ENCODE measurements at regions not wholly inside any gene's neighbourhood (a gene's known extent, or its start where the extent isn't known, plus 50 kb on each side); places are given as distances from the start of the nearest gene placed in this dataset.

DNA sequence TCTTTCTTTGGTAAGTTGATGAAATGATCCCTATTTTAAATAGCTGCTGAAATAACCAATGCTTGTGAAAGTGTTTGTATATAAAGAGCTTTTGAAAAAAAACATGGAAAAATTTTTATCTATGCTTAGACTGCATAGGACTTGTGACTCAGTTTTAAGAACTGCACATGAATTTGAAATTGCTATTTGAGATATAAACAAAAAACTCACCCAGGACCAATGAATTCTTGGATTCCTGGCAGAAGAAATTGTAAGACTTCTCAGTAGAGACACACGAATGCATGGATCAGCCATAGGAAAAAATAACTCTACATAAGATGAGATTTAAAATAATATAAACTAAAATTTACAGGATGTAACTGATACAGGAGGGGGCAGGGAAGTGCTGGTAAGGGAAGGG is 278.8 kb upstream of the SORCS1 start:
- DNase-seq (ENCODE audit: low read depth), result no peak

DNA sequence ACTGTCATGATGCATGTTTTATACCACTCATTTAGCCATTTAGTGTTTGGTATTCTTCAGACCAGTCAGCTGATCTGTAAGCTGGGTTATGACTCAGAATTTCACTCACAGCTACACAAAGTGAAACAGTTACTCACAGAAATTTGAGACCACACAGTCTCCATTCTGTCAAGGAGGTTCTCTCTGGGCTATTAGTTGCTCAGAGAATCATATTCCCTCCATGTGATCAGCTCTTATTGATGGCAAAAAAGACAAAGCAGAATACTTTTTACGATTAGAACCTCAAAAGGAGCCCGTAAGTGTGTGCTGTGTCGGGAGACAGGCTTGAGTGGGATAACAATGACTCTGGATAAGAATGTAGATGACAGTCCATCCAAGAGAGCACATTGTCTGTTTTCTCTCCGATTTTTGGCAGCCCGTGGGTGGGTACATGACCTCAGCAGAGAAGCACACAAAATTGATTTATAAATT is 277.6 kb upstream of the SORCS1 start:
- DNase-seq (ENCODE audit: low read depth), result no peak

DNA sequence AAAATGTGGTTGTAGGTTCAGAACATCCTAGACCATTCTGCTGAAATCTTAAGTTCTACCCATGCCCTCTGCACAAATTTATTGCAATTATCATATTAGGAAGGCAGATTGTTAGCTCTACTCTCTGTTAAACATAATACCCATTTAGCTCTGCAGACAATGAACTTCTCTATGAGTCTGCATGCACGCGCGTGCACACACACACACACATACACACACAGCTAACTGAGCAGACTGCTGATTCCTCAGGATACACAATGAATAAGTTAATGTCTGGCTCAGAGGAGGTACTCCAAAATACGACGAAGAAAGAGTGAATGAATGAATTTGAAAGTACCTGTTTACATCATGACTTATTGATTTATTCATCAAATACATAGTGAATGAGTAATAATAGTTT is 276.2 kb upstream of the SORCS1 start:
- DNase-seq (ENCODE audit: low read depth), result no peak

DNA sequence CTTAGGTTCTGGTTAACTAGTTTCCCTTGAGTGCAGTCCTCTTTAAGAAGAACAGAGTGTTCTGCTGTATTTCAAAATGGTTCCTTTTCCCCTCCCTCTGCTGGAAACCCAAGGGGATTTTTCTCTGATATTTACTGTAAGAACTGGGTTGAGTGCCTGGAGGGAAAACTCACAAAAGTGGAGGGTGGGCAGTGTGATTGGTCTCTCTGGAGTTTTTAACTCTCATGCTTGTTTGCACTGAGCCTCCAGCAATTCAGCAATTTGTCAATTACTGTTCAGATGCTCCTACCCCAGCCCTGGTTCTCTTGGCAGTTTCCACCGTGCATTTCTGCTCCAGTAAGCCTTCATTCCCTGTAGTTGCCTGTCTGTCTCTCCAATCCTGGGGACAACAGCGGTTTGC is 273.4 kb upstream of the SORCS1 start:
- DNase-seq (ENCODE audit: low read depth), result no peak

DNA sequence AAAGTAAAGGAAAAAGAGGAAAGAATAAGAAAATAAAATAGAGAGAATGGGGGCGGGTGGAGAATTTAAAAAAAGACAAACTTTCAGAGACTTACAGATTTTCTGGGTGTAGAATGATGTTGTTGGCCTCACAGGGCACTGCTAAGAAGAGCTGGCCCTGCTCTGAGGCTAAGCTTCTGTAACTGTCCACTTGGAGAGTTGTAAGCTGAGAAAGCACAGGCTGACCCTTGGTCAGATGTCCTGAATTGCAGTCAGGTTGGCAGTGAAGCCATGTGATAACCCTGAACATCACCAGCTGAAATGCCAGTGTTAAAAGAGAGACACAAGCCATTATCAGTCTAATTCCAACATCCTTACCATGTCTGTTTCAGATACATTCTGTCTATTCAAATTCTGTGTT is 272.1 kb upstream of the SORCS1 start:
- DNase-seq (ENCODE audit: low read depth), result no peak

DNA sequence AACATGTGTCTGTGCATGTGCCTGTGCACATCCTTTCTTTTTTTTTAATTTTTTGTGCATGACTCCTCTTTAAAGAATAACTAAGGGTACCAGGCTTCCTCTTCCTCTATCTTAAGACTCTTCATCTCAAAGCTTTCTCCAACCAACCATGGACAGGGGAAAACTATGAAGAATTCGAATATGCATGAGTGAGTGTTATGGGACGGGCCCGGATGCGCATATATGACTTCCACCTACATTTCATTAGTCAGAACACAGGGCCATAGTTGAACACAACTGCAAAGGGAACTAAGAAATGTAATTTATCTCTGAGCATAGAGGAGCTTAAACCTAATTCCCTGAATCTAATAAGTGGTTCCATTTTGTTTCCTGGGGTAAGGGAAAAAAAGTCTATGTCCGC is 270.3 kb upstream of the SORCS1 start:
- DNase-seq (ENCODE audit: low read depth), result no peak

DNA sequence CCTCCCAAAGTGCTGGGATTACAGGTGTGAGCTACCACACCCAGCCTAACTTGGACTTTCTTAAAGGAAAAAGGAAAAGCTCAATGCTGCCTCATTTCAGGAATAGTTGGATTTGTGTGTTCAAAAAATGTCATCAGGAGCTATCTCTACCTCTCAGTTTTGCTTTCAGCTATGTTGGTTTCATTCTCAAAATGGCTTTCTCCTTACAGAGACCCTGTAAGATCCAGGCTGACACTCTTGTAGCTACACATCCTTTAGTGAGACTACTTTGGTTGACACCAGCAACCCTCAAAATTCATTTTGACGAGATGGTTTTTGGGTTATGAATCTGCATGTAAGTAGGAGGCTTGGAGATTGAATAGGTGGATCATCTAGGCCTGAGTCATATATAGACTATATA is 269.7 kb upstream of the SORCS1 start:
- DNase-seq (ENCODE audit: low read depth), result no peak

DNA sequence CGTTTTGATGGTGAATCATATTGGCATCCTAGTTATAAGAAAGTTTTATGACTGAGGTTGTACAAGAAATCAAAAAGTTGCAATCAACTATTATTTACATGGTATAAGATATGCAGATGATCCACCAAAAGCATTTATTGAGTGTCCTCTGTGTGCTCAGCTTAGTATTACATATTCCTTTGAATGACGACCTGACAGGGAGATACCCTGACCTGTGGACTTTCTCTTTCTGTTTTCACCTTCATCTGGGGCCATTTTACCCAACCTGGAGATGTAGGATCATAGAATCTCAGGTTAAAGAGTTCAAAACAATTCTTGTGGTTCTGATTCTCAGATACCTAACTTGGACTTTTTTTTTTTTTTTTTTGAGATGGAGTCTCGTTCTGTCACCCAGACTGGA is 269.1 kb upstream of the SORCS1 start:
- no peak for DNase-seq (ENCODE audit: low read depth)

DNA sequence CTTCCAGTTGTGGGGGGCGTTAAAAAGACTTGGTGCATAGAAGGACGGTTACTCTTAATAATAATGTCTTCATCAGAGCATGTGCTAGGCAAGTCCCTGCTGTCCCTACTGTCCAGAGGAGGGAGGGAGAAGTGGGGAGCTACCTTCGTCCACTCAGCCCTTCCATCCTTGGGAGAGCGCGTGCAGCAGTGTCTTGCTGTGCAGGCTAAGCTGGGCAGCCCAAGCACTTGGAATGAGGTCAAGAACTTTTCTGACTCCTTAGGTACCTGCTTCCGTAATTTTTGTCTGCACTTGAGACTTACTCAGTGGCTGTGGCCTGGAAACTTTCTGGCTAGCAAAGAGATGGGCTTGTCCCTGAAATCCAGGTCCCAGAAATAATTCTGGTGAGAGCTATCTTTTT is 265.9 kb upstream of the SORCS1 start:
- no peak for DNase-seq (ENCODE audit: low read depth)

DNA sequence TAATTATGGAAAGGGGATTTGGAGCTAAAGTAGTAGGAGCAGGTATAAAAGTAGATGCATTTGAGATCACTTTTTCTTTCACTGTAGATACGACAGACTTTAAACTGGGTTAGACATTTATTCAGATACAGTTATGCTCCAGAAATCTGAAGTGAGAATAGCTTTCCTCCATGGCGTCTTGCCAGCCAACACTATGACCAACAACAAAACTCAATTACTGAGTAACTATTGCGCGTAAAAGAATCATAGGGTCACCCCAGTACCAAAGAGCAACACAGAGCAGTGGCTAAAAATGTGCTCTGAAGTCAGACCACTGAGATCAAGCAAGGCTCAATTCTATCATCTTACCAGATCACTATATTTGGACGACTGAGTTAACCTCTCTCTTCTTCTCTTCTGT is 262.5 kb upstream of the SORCS1 start:
- no peak for DNase-seq (ENCODE audit: low read depth)

DNA sequence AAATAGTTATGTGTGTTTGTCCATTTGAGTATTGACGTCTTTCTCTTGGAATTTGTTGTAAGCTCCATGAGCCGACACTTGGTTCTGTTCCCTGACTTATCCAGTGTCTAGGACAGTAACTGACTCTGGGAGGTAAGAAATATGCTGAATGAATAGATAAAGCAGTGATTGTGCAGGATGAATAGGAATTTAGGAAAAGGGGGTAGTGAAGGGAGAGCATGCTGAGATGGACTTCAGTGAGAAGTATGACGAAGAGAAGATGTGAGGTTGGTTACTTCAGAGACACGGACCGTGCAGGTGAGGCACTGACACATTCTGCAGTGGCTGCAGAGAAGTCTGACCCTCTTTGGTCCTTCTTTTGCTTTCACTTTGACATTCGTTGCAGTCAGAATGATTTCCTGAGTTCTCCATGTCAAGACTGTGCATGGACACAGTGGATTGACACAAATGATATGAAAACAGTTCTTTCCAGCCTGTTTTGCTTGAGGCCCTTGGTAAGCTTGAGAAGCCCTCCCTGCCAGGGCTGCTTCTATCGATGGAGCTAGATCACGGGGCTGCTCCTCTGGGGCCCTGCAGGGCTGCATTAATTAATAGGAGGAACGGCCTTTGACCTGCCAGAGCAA is 261.5 kb upstream of the SORCS1 start:
- no peak for DNase-seq (ENCODE audit: low read depth)

DNA sequence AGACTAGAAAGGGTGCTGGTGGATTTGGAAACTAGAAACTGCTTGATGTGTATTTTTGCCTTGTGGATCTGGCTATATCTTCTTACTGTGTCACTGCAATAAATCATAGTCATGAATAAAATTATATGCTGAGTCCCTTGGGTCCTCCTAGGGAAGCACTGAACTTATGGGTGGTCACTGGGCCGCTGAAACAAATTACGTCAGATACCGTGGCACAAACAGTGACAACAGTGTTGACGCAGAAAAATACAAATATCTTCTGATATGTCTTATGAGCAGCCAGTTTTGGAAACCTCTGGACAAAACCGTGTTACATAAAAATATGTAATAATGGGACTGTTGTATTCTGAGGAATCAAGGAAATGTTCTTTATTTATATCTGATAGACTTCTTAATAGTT is 260.1 kb upstream of the SORCS1 start:
- DNase-seq (ENCODE audit: low read depth), result no peak

DNA sequence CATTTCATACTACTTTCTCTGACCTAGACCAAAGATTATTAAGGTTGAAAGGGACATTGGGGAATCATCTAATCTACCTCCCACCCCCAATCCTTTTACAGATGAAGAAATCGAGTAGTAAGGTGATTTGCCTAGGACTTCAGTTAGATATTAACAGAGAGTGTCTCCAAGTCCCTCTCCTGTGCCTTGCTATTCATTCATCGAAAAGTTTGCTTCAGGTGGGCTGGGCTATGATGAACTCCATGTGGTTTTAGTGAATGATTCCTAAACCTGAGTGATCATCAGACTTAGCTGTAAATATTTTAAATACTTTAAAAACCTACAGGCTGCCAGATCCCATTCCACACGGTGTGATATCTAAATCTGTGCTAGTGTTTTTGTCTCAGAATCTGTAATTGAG is 259.4 kb upstream of the SORCS1 start:
- no peak for DNase-seq (ENCODE audit: low read depth)

DNA sequence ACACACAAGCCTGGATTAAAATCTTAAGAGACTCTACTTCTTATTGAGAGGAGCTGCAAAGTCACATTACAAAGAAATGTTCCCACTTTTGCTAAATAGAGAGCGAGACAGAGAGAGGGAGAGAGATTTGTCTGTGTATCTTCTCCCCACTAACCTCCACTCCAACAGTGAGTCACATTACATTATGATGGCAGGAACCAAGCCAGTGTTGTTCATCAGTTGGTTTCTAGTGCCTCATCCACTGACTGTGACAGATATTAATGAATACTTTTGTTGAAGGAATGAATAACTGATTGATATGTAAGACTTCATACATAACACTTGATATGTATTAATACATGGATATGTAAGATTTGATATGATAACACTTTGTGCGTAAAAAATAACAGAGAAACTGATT is 258.2 kb upstream of the SORCS1 start:
- DNase-seq (ENCODE audit: low read depth), result no peak

DNA sequence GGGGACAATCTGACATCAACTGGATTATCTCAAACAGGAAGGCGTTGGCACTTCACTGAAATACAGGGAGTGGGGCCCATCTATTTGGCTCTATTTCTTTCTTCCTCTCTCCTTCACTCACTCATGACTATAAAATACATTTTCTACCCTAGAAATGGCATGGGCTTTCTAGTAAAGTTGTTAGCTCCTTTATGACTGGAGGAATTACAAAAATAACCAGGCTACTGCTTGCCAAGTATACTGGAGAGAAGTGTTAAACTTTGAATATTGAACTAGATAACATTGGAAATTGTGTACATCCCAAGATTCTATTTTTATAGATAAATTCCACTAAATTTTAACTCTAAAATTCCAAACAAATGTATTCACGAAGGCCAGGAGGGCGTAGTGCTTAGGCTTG is 255.7 kb upstream of the SORCS1 start:
- DNase-seq (ENCODE audit: low read depth), result no peak

DNA sequence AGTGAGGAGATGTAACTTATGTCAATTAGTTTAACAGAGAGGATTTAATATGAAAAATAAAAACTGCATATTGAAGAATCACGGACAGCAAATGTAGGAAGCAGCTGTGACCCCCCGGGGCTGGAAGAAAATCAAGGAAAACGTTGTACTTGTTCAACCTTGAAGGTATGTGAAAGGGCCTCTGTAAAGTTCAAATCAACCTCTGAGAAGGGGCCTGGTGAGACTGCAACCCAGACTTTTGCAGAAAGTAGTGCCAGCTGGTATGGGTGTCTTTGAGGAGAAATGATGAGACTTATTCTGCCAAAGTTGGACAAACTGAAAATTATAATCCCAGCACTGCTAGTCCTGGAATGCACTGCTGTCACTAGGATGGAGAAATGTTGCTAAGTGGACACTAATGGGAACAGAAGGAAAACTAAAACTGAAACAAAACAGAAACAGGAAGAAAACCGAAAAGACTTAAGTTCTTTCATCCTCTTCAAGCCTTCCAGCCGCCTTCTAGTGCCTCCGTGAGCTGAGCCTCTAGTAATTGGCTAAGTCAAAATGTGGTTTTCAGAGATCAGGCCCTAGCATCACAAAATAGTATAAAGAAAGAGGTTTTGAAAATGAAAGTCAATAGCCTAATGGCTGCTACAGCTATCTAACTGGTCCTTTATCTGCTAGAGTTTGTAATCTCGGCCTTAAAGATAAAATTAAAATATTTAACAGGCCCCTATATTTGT is 253.7 kb upstream of the SORCS1 start:
- DNase-seq (ENCODE audit: low read depth), result no peak

DNA sequence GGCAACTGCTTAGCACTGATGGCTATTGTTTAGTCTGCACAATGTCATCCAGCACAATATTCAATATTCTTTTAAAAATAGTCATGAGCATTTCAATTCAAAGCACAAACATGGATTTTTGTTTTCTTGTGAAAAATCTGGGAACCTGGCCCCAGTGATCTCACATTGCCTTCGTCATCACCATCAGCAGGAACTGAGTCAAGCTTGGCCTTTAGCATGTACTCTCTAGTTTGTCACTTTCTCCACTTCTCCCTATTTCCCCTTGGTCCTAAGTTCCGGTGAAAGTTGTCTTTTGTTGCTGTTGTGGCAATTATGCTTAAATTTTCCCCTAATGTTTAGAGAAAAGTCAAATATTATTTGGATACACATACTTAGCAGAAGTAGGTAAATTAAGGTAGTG is 252.9 kb upstream of the SORCS1 start:
- DNase-seq (ENCODE audit: low read depth), result no peak

DNA sequence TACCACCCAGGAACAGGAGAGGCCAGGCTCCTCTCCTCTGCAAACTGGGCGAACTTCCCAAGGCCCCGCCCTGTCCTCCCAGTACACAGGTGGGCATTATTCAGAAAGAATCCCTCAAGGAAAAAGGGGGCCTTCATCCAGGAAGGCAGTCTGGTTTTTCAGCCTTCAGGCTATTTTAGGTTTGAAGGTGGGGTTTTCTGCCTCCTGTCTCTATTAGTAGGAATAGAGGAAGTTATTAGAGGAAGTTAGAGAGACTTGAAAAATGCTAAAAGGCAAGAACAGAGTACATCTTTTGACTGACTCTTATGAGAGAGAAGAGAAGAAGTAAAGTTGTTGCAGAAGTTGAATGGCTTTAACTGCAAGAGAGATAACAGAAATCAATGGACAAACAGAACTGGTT is 250.9 kb upstream of the SORCS1 start:
- no peak for DNase-seq (ENCODE audit: low read depth)

DNA sequence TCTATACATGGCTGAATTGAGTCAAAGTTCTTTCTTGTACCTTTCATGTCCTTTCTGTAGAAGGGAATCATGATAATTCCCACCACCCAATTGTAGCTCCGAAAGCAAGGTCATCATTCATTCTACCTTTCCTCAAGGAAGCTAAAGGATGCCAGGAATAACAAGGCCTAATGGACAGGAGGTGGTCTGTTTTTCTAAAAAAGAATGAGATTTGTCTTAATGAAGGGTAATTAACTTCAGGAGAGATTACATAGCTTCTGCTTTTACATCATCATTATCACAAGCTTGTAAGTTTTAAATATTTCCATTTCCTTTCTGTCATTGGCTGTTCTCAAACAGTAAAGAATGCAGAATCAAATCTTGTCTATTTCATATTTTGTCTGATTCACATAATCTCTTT is 249.5 kb upstream of the SORCS1 start:
- DNase-seq (ENCODE audit: low read depth), result no peak

DNA sequence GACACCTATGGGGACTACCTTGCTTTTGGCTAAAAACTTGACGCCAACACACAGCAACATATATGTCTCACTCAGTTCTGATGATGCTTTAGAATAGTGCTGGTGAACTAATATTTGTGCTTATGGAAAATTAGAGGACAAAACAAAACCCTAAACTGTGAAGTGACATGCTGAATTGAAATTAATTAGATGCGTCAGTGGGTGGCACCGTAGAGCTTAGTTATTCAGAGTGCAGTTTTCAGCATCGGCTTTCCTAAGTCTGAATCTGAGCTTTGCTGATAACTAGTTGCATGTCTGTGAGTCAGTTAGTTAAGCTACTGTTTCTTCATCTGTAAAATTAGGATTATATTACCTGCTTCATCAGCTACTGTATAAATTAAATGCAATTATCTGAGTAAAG is 245.0 kb upstream of the SORCS1 start:
- no peak for DNase-seq (ENCODE audit: low read depth)

DNA sequence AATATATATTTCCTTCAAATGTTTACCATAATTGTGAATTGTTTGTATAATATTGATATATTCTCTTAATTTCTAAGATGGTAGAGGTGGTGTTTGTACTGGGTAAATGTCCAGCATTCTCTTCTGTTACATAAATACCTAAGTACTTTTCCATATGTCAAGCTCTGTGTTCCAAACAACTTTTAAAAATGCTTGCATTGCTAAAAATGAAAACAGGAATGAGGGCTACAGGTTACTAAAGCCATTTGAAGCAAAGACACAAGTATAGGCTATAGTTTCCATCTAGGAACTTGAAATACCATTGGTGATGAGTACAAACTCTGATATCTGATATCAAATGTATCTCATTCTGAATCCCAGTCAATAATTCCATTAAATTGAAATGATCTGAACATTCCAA is 233.6 kb upstream of the SORCS1 start:
- DNase-seq (ENCODE audit: low read depth), result no peak

DNA sequence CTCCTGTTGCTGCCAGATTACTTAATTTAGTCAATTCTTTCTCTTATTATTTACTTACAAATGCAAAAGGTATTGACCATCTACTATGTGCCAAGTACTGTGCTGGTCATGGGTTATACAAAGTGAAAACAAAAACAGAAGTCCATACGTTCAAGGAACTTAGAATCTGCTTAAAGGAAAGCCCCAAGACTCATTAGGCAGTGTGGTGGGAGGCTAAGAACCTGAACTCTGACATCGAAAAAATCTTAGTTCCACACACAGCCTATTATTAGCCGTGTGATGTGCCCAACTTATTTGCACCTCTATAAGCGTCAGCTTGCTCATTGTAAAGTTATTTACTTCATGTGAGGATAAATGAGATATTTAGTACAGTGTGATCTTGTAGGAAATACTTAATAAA is 227.4 kb upstream of the SORCS1 start:
- DNase-seq (ENCODE audit: low read depth), result no peak

DNA sequence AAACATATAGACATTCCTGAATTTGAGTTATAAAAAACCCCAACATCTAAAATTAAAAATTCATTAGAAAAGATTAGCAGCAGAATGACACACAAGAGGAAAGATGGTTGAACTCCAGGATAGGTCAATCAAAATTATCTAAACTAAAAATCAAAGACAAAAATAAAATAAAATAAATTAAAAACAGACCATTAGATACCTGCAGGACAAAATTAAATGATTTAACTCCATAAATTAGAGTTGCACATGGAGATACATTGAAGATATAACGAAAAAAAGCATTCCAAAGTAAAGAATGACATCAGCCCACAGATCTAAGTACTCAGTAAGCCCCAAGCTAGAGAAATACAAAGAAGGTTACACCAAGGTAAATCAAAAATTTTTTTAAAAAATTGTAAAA is 226.1 kb upstream of the SORCS1 start:
- no peak for DNase-seq (ENCODE audit: low read depth)

DNA sequence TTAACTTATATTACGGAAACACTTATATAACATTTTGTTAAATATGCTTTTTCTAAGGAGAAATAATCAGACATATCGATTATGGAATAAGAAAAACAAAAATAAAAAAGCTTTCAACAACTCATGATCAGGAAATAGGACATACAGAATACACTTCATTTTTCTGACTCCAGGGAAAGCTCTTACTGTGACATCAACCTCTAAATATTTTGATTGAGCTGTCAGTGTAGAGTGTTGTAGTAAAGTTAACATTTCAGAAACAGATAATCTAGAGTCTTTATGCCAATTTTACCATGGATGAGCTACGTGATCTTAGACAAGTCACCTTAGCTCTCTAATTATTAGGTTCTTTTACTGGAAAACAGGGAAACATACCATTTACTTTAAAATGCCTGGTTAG is 218.9 kb upstream of the SORCS1 start:
- no peak for DNase-seq (ENCODE audit: low read depth)

Data from HS-27A (cell line).